ENCODE measurements at regions not wholly inside any gene's neighbourhood (a gene's known extent, or its start where the extent isn't known, plus 50 kb on each side); places are given as distances from the start of the nearest gene placed in this dataset.

- no peak for ATAC-seq (ENCODE audit: low read depth)
- dilution Hi-C loops (cut with HindIII; ENCODE audit: low sequenced_read_pairs, unreplicated experiment): no loop called here
Observed at GRCh38 chr5:88325868-88326267, 57.2 kb upstream of the TMEM161B start.

More at GRCh38 chr5:88325868-88326267, 57.2 kb upstream of the TMEM161B start:
- WGBS, 2 experiments (ENCODE audit: extremely low coverage in 2 of 2, insufficient read length in 1 of 2): no CpG with 5 or more reads among the region's 4 CpGs
- no peak overlapping the region for H2AFZ ChIP-seq (replicated peaks; ENCODE audit: low read length, poor library complexity)
- no peak overlapping the region for H2AK9ac ChIP-seq (replicated peaks; ENCODE audit: low read depth, low read length, poor library complexity)
- H2BK15ac ChIP-seq (ENCODE audit: low read depth, low read length): no peak overlapping the region
- BruUV-seq (replicated peaks): no TSS peak
- no peak overlapping the region for H3K4me2 ChIP-seq (ENCODE audit: low read depth, low read length)
- no peaks in the 10 kb centered on the region for H3K27me3 ChIP-seq (ENCODE audit: control insufficient read depth, insufficient read depth, low read length)
- H3K9me1 ChIP-seq (ENCODE audit: insufficient read depth, low read length): no peaks in the 10 kb centered on the region
- no peak overlapping the region for H2BK5ac ChIP-seq (ENCODE audit: low read depth, low read length, poor library complexity, severe bottlenecking)
- no peak overlapping the region for H3K18ac ChIP-seq (ENCODE audit: low read depth, low read length)
- H3K36me3 ChIP-seq (ENCODE audit: control insufficient read depth, insufficient read depth, low read length): no peaks in the 10 kb centered on the region
- no peaks in the 10 kb centered on the region for H3K79me1 ChIP-seq (ENCODE audit: low read depth in 1 of 2, low read length in 2 of 2)
- H4K8ac ChIP-seq (ENCODE audit: low read depth in 2 of 2, low read length in 2 of 2): no peak overlapping the region
- no peaks in the 10 kb centered on the region for H3K4me1 ChIP-seq (ENCODE audit: control insufficient read depth, insufficient read depth, low read length)
- no peak overlapping the region for H4K5ac ChIP-seq (ENCODE audit: low read depth, low read length)
- in situ Hi-C loops (cut with MboI; ENCODE audit: low sequenced_read_pairs) (no loop called here), intact Hi-C loops (cut with micrococcal nuclease) (no loop called here)
- H3K4ac ChIP-seq (ENCODE audit: low read depth, low read length): no peak overlapping the region
- H4K20me1 ChIP-seq (ENCODE audit: insufficient read depth, low read length): no peaks in the 10 kb centered on the region
- no peak overlapping the region for H2AK5ac ChIP-seq (ENCODE audit: low read depth, low read length)
- no peaks in the 10 kb centered on the region for H3K9me3 ChIP-seq (ENCODE audit: control insufficient read depth, insufficient read depth, low read length)
- no peak overlapping the region for H4K91ac ChIP-seq (ENCODE audit: insufficient read depth, low read depth, low read length)
- H2BK20ac ChIP-seq (ENCODE audit: low read depth, low read length): no peak overlapping the region
- H3K14ac ChIP-seq (replicated peaks; ENCODE audit: low read depth, low read length): no peak overlapping the region
- no peak overlapping the region for H3K23ac ChIP-seq (ENCODE audit: low read depth, low read length)
- H3K56ac ChIP-seq (ENCODE audit: extremely low read depth, insufficient read depth, low read length): no peak overlapping the region
- no peak for DNase-seq
- ChIA-PET CTCF (no interaction called here), POLR2A (ENCODE audit: unreplicated experiment) (no interaction called here)
- TF ChIP-seq MXI1 (IDR thresholded peaks at IDR 0.05; ENCODE audit: borderline replicate concordance, low read depth, low read length) (no peak), CEBPB (IDR thresholded peaks at IDR 0.05; ENCODE audit: low read depth, low read length) (peak; percentile 70)
- no peak overlapping the region for H3K27ac ChIP-seq (ENCODE audit: insufficient read depth, low read length)
- H3K4me3 ChIP-seq (ENCODE audit: insufficient read depth, low read depth, low read length): no peak overlapping the region
- no peak overlapping the region for H2BK120ac ChIP-seq (ENCODE audit: low read depth, low read length)
- no peak overlapping the region for H3K9ac ChIP-seq (ENCODE audit: low read depth, low read length)

Data from IMR-90 (cell line).